H1 (cell line): ENCODE measurements at regions not wholly inside any gene's neighbourhood (a gene's known extent, or its start where the extent isn't known, plus 50 kb on each side); places are given as distances from the start of the nearest gene placed in this dataset.

ENCODE experiments used
- CTCF ChIA-PET: fragments of 300-600 bp; sonication (Branson Sonifier 250); formaldehyde crosslinking; loops from one replicate; lab custom pipeline; 2021; ENCODE audit not compliant: partially characterized antibody; lab: Charles Lee
- POLR2A ChIA-PET: fragments of 300-600 bp; sonication (Branson Sonifier 250); formaldehyde crosslinking; loops from one replicate; lab custom pipeline; 2021; ENCODE audit warnings: inconsistent platforms; ENCODE audit not compliant: partially characterized antibody; lab: Charles Lee
- DNase-seq, 2 experiments: peaks; one replicate each; pipeline versions ENCODE4 v3.0.0 to v3.0.0-alpha.2; 2010 to 2022; ENCODE audit warnings: low spot score in 2 of 2, low read depth in 1 of 2, mixed read lengths in 1 of 2
- FAIRE-seq: peaks from 2 replicates; lab custom pipeline; 2011; peaks lifted over from hg19 to GRCh38; lab: Jason Lieb, UNC
- H2AFZ ChIP-seq: 2 replicates; pipeline ENCODE4 v1.8.1; 2012; ENCODE audit warnings: low read length, inconsistent platforms
- H2AK5ac ChIP-seq: 2 replicates; pipeline ENCODE4 v1.6.1; 2013; ENCODE audit warnings: low read depth, low read length
- H2BK120ac ChIP-seq: replicated peaks from 2 replicates; pipeline ENCODE3; 2013; ENCODE audit warnings: low read depth, low read length, inconsistent platforms
- H2BK12ac ChIP-seq: 2 replicates; pipeline ENCODE4 v1.6.1; 2013; ENCODE audit warnings: low read depth, low read length
- H2BK15ac ChIP-seq: 2 replicates; pipeline ENCODE4 v1.6.1; 2013; ENCODE audit warnings: low read length
- H2BK20ac ChIP-seq: 2 replicates; pipeline ENCODE4 v1.6.1; 2013; ENCODE audit warnings: low read length
- H2BK5ac ChIP-seq: 2 replicates; pipeline ENCODE4 v1.6.1; 2013; ENCODE audit warnings: low read depth, low read length
- H3K14ac ChIP-seq: 2 replicates; pipeline ENCODE4 v1.6.1; 2013; ENCODE audit warnings: inconsistent platforms; ENCODE audit not compliant: insufficient read length
- H3K18ac ChIP-seq: 2 replicates; pipeline ENCODE4 v1.6.1; 2013; ENCODE audit warnings: low read length; ENCODE audit errors: extremely low read depth
- H3K23ac ChIP-seq: 2 replicates; pipeline ENCODE4 v1.6.1; 2013; ENCODE audit warnings: inconsistent platforms; ENCODE audit not compliant: insufficient read length
- H3K23me2 ChIP-seq: 2 replicates; pipeline ENCODE4 v1.6.1; 2013; ENCODE audit warnings: low read depth, low read length
- H3K27ac ChIP-seq: 2 replicates; pipeline ENCODE4 v1.6.1; 2011; ENCODE audit warnings: low read depth, low read length, inconsistent platforms
- H3K27me3 ChIP-seq, 4 experiments: replicated peaks in 1 of 4; 1 replicate in 1 of 4; 2 replicates in 3 of 4; pipeline versions ENCODE4 v1.6.1 to v1.8.1; 2011 to 2013; ENCODE audit warnings: low read length in 3 of 4, mild to moderate bottlenecking in 3 of 4, inconsistent platforms in 2 of 4, mixed read lengths in 2 of 4, moderate library complexity in 1 of 4; ENCODE audit not compliant: control insufficient read depth in 3 of 4, insufficient read depth in 3 of 4; ENCODE audit errors: extremely low read depth in 1 of 4
- H3K36me3 ChIP-seq, 4 experiments: 2 replicates each; pipeline versions ENCODE4 v1.6.1 to v1.8.1; 2011 to 2013; ENCODE audit warnings: mild to moderate bottlenecking in 4 of 4, low read length in 3 of 4, moderate library complexity in 2 of 4, control low read depth in 1 of 4, inconsistent platforms in 1 of 4; ENCODE audit not compliant: insufficient read depth in 4 of 4, control insufficient read depth in 2 of 4
- H3K4ac ChIP-seq: replicated peaks from 2 replicates; pipeline ENCODE3; 2013; ENCODE audit warnings: low read length, low read depth, mixed read lengths, inconsistent platforms; ENCODE audit not compliant: insufficient read length
- H3K4me1 ChIP-seq, 4 experiments: replicated peaks in 1 of 4; 1 replicate in 1 of 4; 2 replicates in 3 of 4; pipeline versions ENCODE4 v1.6.1 to v1.8.1; 2011 to 2013; ENCODE audit warnings: low read length in 3 of 4, inconsistent platforms in 2 of 4, mixed read lengths in 1 of 4; ENCODE audit not compliant: insufficient read depth in 4 of 4, control insufficient read depth in 3 of 4
- H3K4me2 ChIP-seq, 2 experiments: 2 replicates each; pipeline versions ENCODE4 v1.6.1 to v1.8.1; 2011 to 2013; ENCODE audit warnings: low read depth in 2 of 2, low read length in 2 of 2, control low read depth in 1 of 2, inconsistent platforms in 1 of 2, mild to moderate bottlenecking in 1 of 2; ENCODE audit not compliant: insufficient read depth in 1 of 2
- H3K4me3 ChIP-seq, 4 experiments: fragments of 200-600, 300-600 bp in 1 of 4; sonication (generic), shearing (Covaris generic), sonication (Bioruptor Twin) in 1 of 4; 2 replicates each; pipeline versions ENCODE4 v1.5.1 to v1.8.1; 2011 to 2016; ENCODE audit warnings: low read length in 4 of 4, low read depth in 3 of 4, control low read depth in 2 of 4, inconsistent platforms in 2 of 4, mild to moderate bottlenecking in 2 of 4, mixed read lengths in 1 of 4, moderate library complexity in 1 of 4; ENCODE audit not compliant: insufficient read depth in 2 of 4; ENCODE audit errors: extremely low read depth in 1 of 4
- H3K56ac ChIP-seq: replicated peaks from 2 replicates; pipeline ENCODE3; 2013; ENCODE audit warnings: low read depth, mild to moderate bottlenecking, mixed read lengths, low read length, inconsistent platforms; ENCODE audit not compliant: insufficient read length
- H3K79me1 ChIP-seq: 2 replicates; pipeline ENCODE4 v1.6.1; 2013; ENCODE audit warnings: low read depth, low read length, control low read depth
- H3K79me2 ChIP-seq, 2 experiments: 2 replicates each; pipeline versions ENCODE4 v1.6.1 to v1.8.1; 2012 to 2013; ENCODE audit warnings: low read length in 2 of 2, mild to moderate bottlenecking in 2 of 2, inconsistent platforms in 1 of 2; ENCODE audit not compliant: insufficient read depth in 2 of 2, control insufficient read depth in 1 of 2
- H3K9ac ChIP-seq, 4 experiments: replicated peaks in 1 of 4; 1 replicate in 1 of 4; 2 replicates in 3 of 4; pipeline versions ENCODE4 v1.6.1 to v1.8.1; 2011 to 2013; ENCODE audit warnings: low read depth in 3 of 4, low read length in 3 of 4, control low read depth in 2 of 4, mild to moderate bottlenecking in 2 of 4, moderate library complexity in 2 of 4, inconsistent platforms in 1 of 4; ENCODE audit errors: extremely low read depth in 1 of 4
- H3K9me3 ChIP-seq, 2 experiments: 2 replicates each; pipeline versions ENCODE4 v1.6.1 to v1.8.1; 2012 to 2013; ENCODE audit warnings: mild to moderate bottlenecking in 2 of 2, moderate library complexity in 2 of 2, control low read depth in 1 of 2, inconsistent platforms in 1 of 2, low read depth in 1 of 2, low read length in 1 of 2, mixed read lengths in 1 of 2; ENCODE audit not compliant: insufficient read depth in 2 of 2
- H4K20me1 ChIP-seq, 2 experiments: replicated peaks in 1 of 2; 2 replicates each; pipeline versions ENCODE3 to v1.8.1; 2011 to 2013; ENCODE audit warnings: inconsistent platforms in 2 of 2, low read length in 2 of 2, mild to moderate bottlenecking in 1 of 2; ENCODE audit not compliant: insufficient read depth in 2 of 2, control insufficient read depth in 1 of 2
- H4K5ac ChIP-seq: 2 replicates; pipeline ENCODE4 v1.6.1; 2013; ENCODE audit warnings: low read length, low read depth, mixed read lengths, inconsistent platforms; ENCODE audit not compliant: insufficient read length
- H4K8ac ChIP-seq: 2 replicates; pipeline ENCODE4 v1.8.0; 2013; ENCODE audit warnings: mild to moderate bottlenecking, moderate library complexity, low read length, inconsistent platforms; ENCODE audit not compliant: insufficient read depth; ENCODE audit errors: extremely low read depth
- H4K91ac ChIP-seq: replicated peaks from 2 replicates; pipeline ENCODE3; 2013; ENCODE audit warnings: low read length, mixed read lengths, inconsistent platforms; ENCODE audit not compliant: insufficient read length
- ATF2 ChIP-seq: IDR thresholded peaks from 2 replicates; pipeline ENCODE4 v1.6.1; 2012; ENCODE audit warnings: low read length, inconsistent platforms
- CBX8 ChIP-seq: fragments of 300-800, 300-1000 bp; sonication (generic); IDR thresholded peaks from 2 replicates; pipeline ENCODE4 v1.7.1; 2016; ENCODE audit warnings: low read depth, low read length, borderline replicate concordance
- EP300 ChIP-seq, 2 experiments: IDR thresholded peaks; 1 replicate in 1 of 2; 2 replicates in 1 of 2; pipeline ENCODE4 v1.6.1; 2011 to 2012; ENCODE audit warnings: low read depth in 2 of 2, low read length in 2 of 2, mild to moderate bottlenecking in 2 of 2, borderline replicate concordance in 1 of 2, inconsistent platforms in 1 of 2, moderate library complexity in 1 of 2
- GABPA ChIP-seq: IDR thresholded peaks from 2 replicates; pipeline ENCODE4 v1.6.1; 2011; ENCODE audit warnings: mild to moderate bottlenecking, low read length, moderate library complexity, borderline replicate concordance; ENCODE audit not compliant: insufficient read depth
- JUND ChIP-seq: IDR thresholded peaks from 2 replicates; pipeline ENCODE4 v1.6.1; 2011; ENCODE audit warnings: mild to moderate bottlenecking, improper control_type of control experiment, low read length
- KDM1A ChIP-seq: fragments of 200-600, 300-600 bp; sonication (generic); IDR thresholded peaks from 2 replicates; pipeline ENCODE4 v1.7.1; 2016; ENCODE audit warnings: mild to moderate bottlenecking, low read length, borderline replicate concordance
- RXRA ChIP-seq: IDR thresholded peaks from 2 replicates; pipeline ENCODE4 v1.6.1; 2011; ENCODE audit warnings: low read depth, mild to moderate bottlenecking, low read length, moderate library complexity; ENCODE audit not compliant: insufficient read depth
- TBP ChIP-seq: IDR thresholded peaks from 2 replicates; pipeline ENCODE4 v1.6.1; 2011; ENCODE audit warnings: low read depth, low read length, improper control_type of control experiment
- ZNF274 ChIP-seq: IDR thresholded peaks from 2 replicates; pipeline ENCODE4 v1.7.0; 2012; ENCODE audit warnings: low read length, borderline replicate concordance; ENCODE audit errors: extremely low read depth
- WGBS, 2 experiments: shearing (Covaris generic) in 1 of 2; methylation state at CpG; one replicate each; pipeline versions ENCODE4 v1.1.6 to v1.1.7; 2013 to 2015; ENCODE audit warnings: low lambda C conversion rate in 2 of 2, mixed read lengths in 2 of 2, inconsistent platforms in 1 of 2, low coverage in 1 of 2, missing lambda C conversion rate in 1 of 2; ENCODE audit not compliant: insufficient replicate concordance in 2 of 2, insufficient coverage in 1 of 2, insufficient read length in 1 of 2; ENCODE audit errors: extremely low coverage in 1 of 2, missing lambda C conversion rate in 1 of 2; 5-methylcytosine and 5-hydroxymethylcytosine counted together

GRCh38 chr14:98868866-98869265 is 403.1 kb downstream of the BCL11B start:
- POLR2A ChIA-PET, result no interaction called here
- H3K27me3 ChIP-seq, result no peaks in the 10 kb centered on the region

More at GRCh38 chr14:98868866-98869265, 403.1 kb downstream of the BCL11B start:
- Histone ChIP-seq H4K5ac (no peak overlapping the region), H3K4ac (no peak overlapping the region), H4K20me1 (no peaks in the 10 kb centered on the region), H4K91ac (no peak overlapping the region), H3K9me3 (no peaks in the 10 kb centered on the region), H2AK5ac (no peak overlapping the region), H3K79me2 (no peaks in the 10 kb centered on the region), H3K27ac (no peak overlapping the region), H3K4me1 (no peaks in the 10 kb centered on the region), H3K9ac (no peak overlapping the region), H3K56ac (no peak overlapping the region), H3K23me2 (no peaks in the 10 kb centered on the region), H2BK12ac (no peak overlapping the region; the same call in 1 of the 2 replicates), H2AFZ (no peak overlapping the region), H2BK20ac (no peak overlapping the region), H3K4me3 (no peak overlapping the region), H3K23ac (no peak overlapping the region), H2BK5ac (no peak overlapping the region), H3K36me3 (no peaks in the 10 kb centered on the region), H3K4me2 (no peak overlapping the region), H2BK120ac (no peak overlapping the region), H3K14ac (no peak overlapping the region), H4K8ac (0 out of 2 replicates have a peak overlapping the region, but pooled peaks have one; percentile 14), H3K79me1 (no peaks in the 10 kb centered on the region), H3K18ac (no peak overlapping the region), H2BK15ac (no peak overlapping the region; the same call in 1 of the 2 replicates)
- TF ChIP-seq TBP, result no peak
- TF ChIP-seq JUND, result no peak
- TF ChIP-seq EP300 (IDR thresholded peaks at IDR 0.05; ENCODE audit: borderline replicate concordance in 1 of 2, low read depth in 2 of 2, low read length in 2 of 2), result no peak
- TF ChIP-seq RXRA, result no peak
- TF ChIP-seq CBX8, result no peak
- no peak for TF ChIP-seq ZNF274
- TF ChIP-seq GABPA, result no peak
- TF ChIP-seq KDM1A, result no peak
- TF ChIP-seq ATF2, result no peak
- 84% methylated on average over 10 of the region's 10 CpGs; no CpG with 5 or more reads in 1 of the 2 experiments for WGBS, 2 experiments
- FAIRE-seq, result no peak
- no peak for DNase-seq
- CTCF ChIA-PET, result no interaction called here
